GM23248 (cell line): ENCODE measurements at regions not wholly inside any gene's neighbourhood (a gene's known extent, or its start where the extent isn't known, plus 50 kb on each side); places are given as distances from the start of the nearest gene placed in this dataset.

Experiments
- DNase-seq: peaks from one replicate; pipeline ENCODE4 v3.0.0-alpha.2; 2015
- H2AFZ ChIP-seq: fragments of 200-600 bp; sonication (generic); 2 replicates; pipeline ENCODE4 v1.6.1; 2016; ENCODE audit warnings: antibody characterized with exemption
- H3F3A ChIP-seq: fragments of 200-600 bp; sonication (generic); 2 replicates; pipeline ENCODE4 v1.6.1; 2016; ENCODE audit warnings: mild to moderate bottlenecking, antibody characterized with exemption, mixed run types; ENCODE audit not compliant: insufficient read depth
- H3K27ac ChIP-seq: fragments of 200-600 bp; sonication (generic); 2 replicates; pipeline ENCODE4 v1.5.1; 2016; ENCODE audit warnings: mild to moderate bottlenecking
- H3K27me3 ChIP-seq: fragments of 200-600 bp; sonication (generic); replicated peaks from 2 replicates; pipeline ENCODE4 v1.6.1; 2016; ENCODE audit warnings: mild to moderate bottlenecking; ENCODE audit not compliant: insufficient read depth
- H3K36me3 ChIP-seq: fragments of 200-600 bp; sonication (generic); 2 replicates; pipeline ENCODE4 v1.6.1; 2016; ENCODE audit warnings: low read depth, mild to moderate bottlenecking
- H3K4me1 ChIP-seq: fragments of 200-600 bp; sonication (generic); 2 replicates; pipeline ENCODE4 v1.6.1; 2016; ENCODE audit warnings: mild to moderate bottlenecking; ENCODE audit not compliant: insufficient read depth
- H3K4me2 ChIP-seq: fragments of 200-600 bp; sonication (generic); one replicate; pipeline ENCODE4 v1.6.1; 2016; ENCODE audit warnings: mild to moderate bottlenecking; ENCODE audit not compliant: unreplicated experiment
- H3K4me3 ChIP-seq: fragments of 200-600 bp; sonication (generic); 2 replicates; pipeline ENCODE4 v1.5.1; 2016; ENCODE audit warnings: mild to moderate bottlenecking
- H3K79me2 ChIP-seq: fragments of 200-600 bp; sonication (generic); 2 replicates; pipeline ENCODE4 v1.6.1; 2016; ENCODE audit warnings: mild to moderate bottlenecking; ENCODE audit not compliant: insufficient read depth
- H3K9ac ChIP-seq: fragments of 200-600 bp; sonication (generic); 2 replicates; pipeline ENCODE4 v1.6.1; 2016; ENCODE audit warnings: mild to moderate bottlenecking
- H3K9me2 ChIP-seq: fragments of 200-600 bp; sonication (generic); 2 replicates; pipeline ENCODE4 v1.6.1; 2016; ENCODE audit warnings: mixed run types, mild to moderate bottlenecking, moderate library complexity; ENCODE audit not compliant: insufficient read depth
- H3K9me3 ChIP-seq: fragments of 200-600 bp; sonication (generic); one replicate; pipeline ENCODE4 v1.6.1; 2017; ENCODE audit warnings: low read depth
- H4K20me1 ChIP-seq: fragments of 200-600 bp; sonication (generic); 2 replicates; pipeline ENCODE4 v1.6.0; 2016; ENCODE audit not compliant: insufficient read depth
- EZH2 ChIP-seq: fragments of 200-600 bp; sonication (generic); IDR thresholded peaks from 2 replicates; pipeline ENCODE4 v1.6.1; 2018; ENCODE audit warnings: antibody characterized with exemption, mild to moderate bottlenecking; ENCODE audit not compliant: insufficient read depth, poor library complexity, severe bottlenecking
- EZH2phosphoT487 ChIP-seq: fragments of 200-600 bp; sonication (generic); IDR thresholded peaks from 2 replicates; pipeline ENCODE4 v1.6.1; 2018; ENCODE audit warnings: antibody characterized with exemption, moderate library complexity, mild to moderate bottlenecking, low read depth; ENCODE audit not compliant: insufficient read depth
- WGBS, 2 experiments: methylation state at CpG; one replicate each; pipeline ENCODE4 v1.1.6; 2015 to 2017; ENCODE audit warnings: low lambda C conversion rate in 2 of 2, low coverage in 1 of 2; ENCODE audit errors: missing lambda C conversion rate in 2 of 2; 5-methylcytosine and 5-hydroxymethylcytosine counted together
- in situ Hi-C: fragments of 300-500 bp; cut with MboI; formaldehyde crosslinking; loops from 2 replicates; pipeline ENCODE4 v1.15.0; 2020

- Histone ChIP-seq H3K79me2 (no peaks in the 10 kb centered on the region), H3K4me3 (no peak overlapping the region), H2AFZ (no peak overlapping the region), H4K20me1 (no peaks in the 10 kb centered on the region), H3K9ac (no peak overlapping the region), H3F3A (peaks cover 13% of the 10 kb centered on the region), H3K9me3 (no peaks in the 10 kb centered on the region), H3K36me3 (no peaks in the 10 kb centered on the region), H3K27ac (no peak overlapping the region), H3K9me2 (no peaks in the 10 kb centered on the region), H3K27me3 (no peaks in the 10 kb centered on the region), H3K4me2 (no peak overlapping the region), H3K4me1 (peaks cover 24% of the 10 kb centered on the region)
- in situ Hi-C loops, result no loop called here
- DNase-seq, result no peak
- TF ChIP-seq EZH2, result no peak
- no peak for TF ChIP-seq EZH2phosphoT487
- 17 to 23% methylated on average over 2 of the region's 2 CpGs for WGBS, 2 experiments
These were observed 100.8 kb upstream of the WASF3 start for GRCh38 chr13:26456650-26457049.

- Histone ChIP-seq H3K36me3 (no peaks in the 10 kb centered on the region), H3K4me2 (no peak overlapping the region), H2AFZ (no peak overlapping the region), H3K9me3 (no peaks in the 10 kb centered on the region), H4K20me1 (no peaks in the 10 kb centered on the region), H3K27ac (no peak overlapping the region), H3F3A (peaks cover 13% of the 10 kb centered on the region), H3K27me3 (no peaks in the 10 kb centered on the region), H3K4me1 (peaks cover 24% of the 10 kb centered on the region), H3K9ac (no peak overlapping the region), H3K4me3 (no peak overlapping the region), H3K9me2 (no peaks in the 10 kb centered on the region), H3K79me2 (no peaks in the 10 kb centered on the region)
- in situ Hi-C loops, result no loop called here
- DNase-seq, result peak; percentile 68
- TF ChIP-seq EZH2 (no peak), EZH2phosphoT487 (no peak)
These were observed 100.3 kb upstream of the WASF3 start for GRCh38 chr13:26457212-26457611.

- no peaks in the 10 kb centered on the region for H3K9me3 ChIP-seq
- H3K27me3 ChIP-seq, result no peaks in the 10 kb centered on the region
- TF ChIP-seq EZH2, result no peak
- no peak overlapping the region for H3K27ac ChIP-seq
- H3K36me3 ChIP-seq, result no peaks in the 10 kb centered on the region
- DNase-seq, result no peak
- H4K20me1 ChIP-seq, result no peaks in the 10 kb centered on the region
- no peak overlapping the region for H2AFZ ChIP-seq
- 78 to 79% methylated on average over 10 of the region's 10 CpGs for WGBS, 2 experiments
- no peak overlapping the region for H3K9ac ChIP-seq
- H3K4me3 ChIP-seq, result no peak overlapping the region
- H3K9me2 ChIP-seq, result no peaks in the 10 kb centered on the region
- in situ Hi-C loops, result no loop called here
- H3K79me2 ChIP-seq, result no peaks in the 10 kb centered on the region
- no peak overlapping the region for H3K4me2 ChIP-seq
- H3F3A ChIP-seq, result peaks cover 13% of the 10 kb centered on the region
- H3K4me1 ChIP-seq, result peaks cover 24% of the 10 kb centered on the region
These were observed 99.2 kb upstream of the WASF3 start for GRCh38 chr13:26458196-26458749.

- Histone ChIP-seq H3K9ac (no peak overlapping the region), H3K4me1 (peaks cover 24% of the 10 kb centered on the region), H3K27me3 (0 out of 2 replicates have a peak, but pooled peaks cover 4% of the 10 kb centered on the region), H2AFZ (no peak overlapping the region), H3K4me2 (no peak overlapping the region), H3K9me2 (no peaks in the 10 kb centered on the region), H3K9me3 (no peaks in the 10 kb centered on the region), H3K4me3 (no peak overlapping the region), H3F3A (peaks cover 13% of the 10 kb centered on the region), H3K36me3 (no peaks in the 10 kb centered on the region), H3K79me2 (no peaks in the 10 kb centered on the region), H3K27ac (0 out of 2 replicates have a peak overlapping the region, but pooled peaks have one; percentile 8), H4K20me1 (no peaks in the 10 kb centered on the region)
- TF ChIP-seq EZH2 (no peak), EZH2phosphoT487 (no peak)
- WGBS, 2 experiments, result 66 to 73% methylated on average over 9 of the region's 9 CpGs
- in situ Hi-C loops, result no loop called here
- DNase-seq, result peak; percentile 49
These were observed 98.0 kb upstream of the WASF3 start for GRCh38 chr13:26459276-26460131.
